ENCODE measurements at regions not wholly inside any gene's neighbourhood (a gene's known extent, or its start where the extent isn't known, plus 50 kb on each side); places are given as distances from the start of the nearest gene placed in this dataset.

DNA sequence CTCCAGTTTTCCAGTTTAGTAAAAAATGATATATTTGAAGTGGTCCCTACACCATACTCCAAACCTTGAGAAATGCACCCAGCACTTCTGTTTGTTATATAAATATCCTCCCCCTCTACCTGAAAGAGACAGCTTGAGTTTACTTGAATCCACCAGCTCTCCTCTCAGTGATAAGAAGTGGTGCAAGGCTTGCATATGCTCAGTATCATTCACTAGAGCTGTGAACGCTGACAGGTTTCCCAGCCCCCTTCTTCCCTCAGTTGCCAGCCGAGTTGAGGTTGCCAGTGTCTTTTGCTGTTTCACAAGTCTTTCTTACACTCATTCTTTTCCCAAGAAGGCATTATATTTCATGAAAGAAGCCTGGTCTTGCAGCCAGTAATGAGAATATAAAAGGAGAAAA lies 880.0 kb downstream of the LRRTM4 start:
- Histone ChIP-seq H3K27me3 (ENCODE audit: insufficient read depth, low read depth, severe bottlenecking) (no peaks in the 10 kb centered on the region), H3K9me3 (ENCODE audit: severe bottlenecking) (peaks cover 2% of the 10 kb centered on the region), H3K4me3 (ENCODE audit: low read depth, low read length) (no peak overlapping the region), H3K36me3 (no peaks in the 10 kb centered on the region), H3K27ac (no peak overlapping the region)
- DNase-seq, result no peak
- TF ChIP-seq, protein P1, sequence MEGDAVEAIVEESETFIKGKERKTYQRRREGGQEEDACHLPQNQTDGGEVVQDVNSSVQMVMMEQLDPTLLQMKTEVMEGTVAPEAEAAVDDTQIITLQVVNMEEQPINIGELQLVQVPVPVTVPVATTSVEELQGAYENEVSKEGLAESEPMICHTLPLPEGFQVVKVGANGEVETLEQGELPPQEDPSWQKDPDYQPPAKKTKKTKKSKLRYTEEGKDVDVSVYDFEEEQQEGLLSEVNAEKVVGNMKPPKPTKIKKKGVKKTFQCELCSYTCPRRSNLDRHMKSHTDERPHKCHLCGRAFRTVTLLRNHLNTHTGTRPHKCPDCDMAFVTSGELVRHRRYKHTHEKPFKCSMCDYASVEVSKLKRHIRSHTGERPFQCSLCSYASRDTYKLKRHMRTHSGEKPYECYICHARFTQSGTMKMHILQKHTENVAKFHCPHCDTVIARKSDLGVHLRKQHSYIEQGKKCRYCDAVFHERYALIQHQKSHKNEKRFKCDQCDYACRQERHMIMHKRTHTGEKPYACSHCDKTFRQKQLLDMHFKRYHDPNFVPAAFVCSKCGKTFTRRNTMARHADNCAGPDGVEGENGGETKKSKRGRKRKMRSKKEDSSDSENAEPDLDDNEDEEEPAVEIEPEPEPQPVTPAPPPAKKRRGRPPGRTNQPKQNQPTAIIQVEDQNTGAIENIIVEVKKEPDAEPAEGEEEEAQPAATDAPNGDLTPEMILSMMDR (IDR thresholded peaks at IDR 0.05; ENCODE audit: low read depth, low read length), result no peak

DNA sequence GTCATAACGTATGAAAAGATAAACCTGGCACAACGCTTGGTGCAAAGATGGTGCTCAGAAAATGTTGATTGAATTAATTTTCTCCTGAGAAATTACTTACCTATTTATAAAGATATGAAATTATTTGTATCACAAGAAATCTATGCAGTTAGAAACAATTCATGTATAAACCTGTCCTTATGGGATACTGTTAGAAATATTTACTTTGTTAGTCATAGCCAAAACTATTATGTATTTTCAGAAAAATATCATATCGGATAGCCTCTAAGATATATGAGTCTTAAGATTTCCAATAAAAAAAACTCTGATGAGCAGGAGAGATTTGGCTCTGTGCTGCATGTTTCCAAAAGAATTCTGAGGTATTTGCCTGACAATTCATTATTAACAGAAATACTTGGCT lies 880.7 kb downstream of the LRRTM4 start:
- TF ChIP-seq, protein P1 (IDR thresholded peaks at IDR 0.05; ENCODE audit: low read depth, low read length), result no peak
- H3K27ac ChIP-seq, result no peak overlapping the region
- H3K9me3 ChIP-seq (ENCODE audit: severe bottlenecking), result peaks cover 2% of the 10 kb centered on the region
- no peak overlapping the region for H3K4me3 ChIP-seq (ENCODE audit: low read depth, low read length)
- no peaks in the 10 kb centered on the region for H3K27me3 ChIP-seq (ENCODE audit: insufficient read depth, low read depth, severe bottlenecking)
- no peaks in the 10 kb centered on the region for H3K36me3 ChIP-seq
- DNase-seq, result no peak

DNA sequence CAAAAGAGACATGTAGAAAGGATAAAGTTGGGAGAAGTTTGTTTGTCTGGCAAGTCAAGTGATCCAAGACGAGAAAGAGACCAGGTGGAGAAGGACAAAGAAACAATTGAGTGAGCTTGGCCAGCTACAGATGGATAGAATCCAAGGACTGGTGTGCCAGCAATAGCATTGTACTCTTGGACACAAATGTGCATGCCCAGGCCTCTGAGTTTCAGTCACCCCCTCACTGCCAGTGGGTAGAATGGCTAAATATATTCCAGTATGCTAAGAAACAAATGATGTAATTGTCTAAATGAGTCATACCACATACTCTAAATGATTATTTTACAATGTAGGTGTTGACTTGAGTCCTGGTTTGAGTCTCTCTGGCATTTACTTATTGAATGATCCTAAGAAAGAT lies 881.3 kb downstream of the LRRTM4 start:
- no peak for DNase-seq
- Histone ChIP-seq H3K4me3 (ENCODE audit: low read depth, low read length) (no peak overlapping the region), H3K27ac (no peak overlapping the region), H3K27me3 (ENCODE audit: insufficient read depth, low read depth, severe bottlenecking) (no peaks in the 10 kb centered on the region), H3K9me3 (ENCODE audit: severe bottlenecking) (peaks cover 2% of the 10 kb centered on the region), H3K36me3 (no peaks in the 10 kb centered on the region)
- TF ChIP-seq, protein P1 (IDR thresholded peaks at IDR 0.05; ENCODE audit: low read depth, low read length), result no peak

DNA sequence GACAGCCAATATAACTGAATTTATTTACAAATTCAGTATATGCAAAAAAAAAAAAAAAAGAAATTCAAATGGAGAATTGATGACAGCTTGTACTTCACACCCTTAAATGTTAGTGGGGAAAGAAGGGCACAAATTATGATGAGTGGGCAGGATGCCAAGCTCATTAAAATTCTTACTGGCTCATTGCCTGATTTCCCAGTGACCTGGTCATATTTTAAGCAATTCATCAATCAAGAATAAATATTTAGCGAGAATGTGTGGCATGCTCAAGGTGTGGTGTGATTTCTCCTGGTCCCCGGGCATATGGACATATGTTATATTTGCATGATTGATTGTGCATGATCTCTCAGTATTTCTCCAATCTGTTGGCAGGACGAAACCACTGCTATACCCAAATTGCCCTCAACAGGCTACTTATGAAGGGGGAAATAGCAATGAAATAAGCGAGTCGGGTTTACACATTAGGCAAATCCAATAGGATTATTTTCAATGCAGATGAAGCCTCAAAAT lies 883.0 kb downstream of the LRRTM4 start:
- Histone ChIP-seq H3K4me3 (ENCODE audit: low read depth, low read length) (no peak overlapping the region), H3K27ac (no peak overlapping the region), H3K9me3 (ENCODE audit: severe bottlenecking) (peaks cover 2% of the 10 kb centered on the region), H3K36me3 (no peaks in the 10 kb centered on the region), H3K27me3 (ENCODE audit: insufficient read depth, low read depth, severe bottlenecking) (no peaks in the 10 kb centered on the region)
- TF ChIP-seq, protein P1 (IDR thresholded peaks at IDR 0.05; ENCODE audit: low read depth, low read length), result no peak
- DNase-seq, result no peak

DNA sequence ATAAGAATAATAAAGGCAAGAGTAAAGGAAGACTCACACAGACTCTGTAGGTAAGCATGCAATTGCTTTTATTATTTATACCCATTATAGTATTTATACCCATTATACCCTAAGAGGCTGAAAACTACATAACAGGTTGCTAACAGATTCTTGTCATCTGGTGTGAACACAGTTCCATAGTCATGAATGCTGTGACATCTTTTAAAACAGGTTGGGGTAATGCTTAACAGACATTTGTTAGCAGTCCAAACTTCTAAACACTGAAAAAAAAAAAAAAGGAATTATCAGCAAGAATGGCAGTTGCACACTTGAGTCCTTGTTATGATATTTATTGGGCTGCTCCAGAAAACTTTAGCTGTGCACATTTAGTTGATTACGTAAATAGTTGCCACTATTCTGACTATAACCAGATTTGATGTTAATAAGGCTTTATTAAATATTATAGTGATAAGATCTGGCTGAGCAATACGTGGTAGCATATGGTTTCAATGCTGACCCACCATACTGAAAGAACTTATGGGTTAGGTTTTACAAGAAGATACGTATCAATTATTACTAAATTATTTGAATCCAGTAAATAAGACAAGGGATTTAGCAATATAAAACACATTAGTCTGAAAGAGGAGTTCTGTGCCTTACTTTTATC lies 888.8 kb downstream of the LRRTM4 start:
- DNase-seq, result no peak
- Histone ChIP-seq H3K9me3 (ENCODE audit: severe bottlenecking) (no peaks in the 10 kb centered on the region), H3K27ac (no peak overlapping the region), H3K4me3 (ENCODE audit: low read depth, low read length) (no peak overlapping the region), H3K27me3 (ENCODE audit: insufficient read depth, low read depth, severe bottlenecking) (no peaks in the 10 kb centered on the region), H3K36me3 (no peaks in the 10 kb centered on the region)
- TF ChIP-seq, protein P1 (IDR thresholded peaks at IDR 0.05; ENCODE audit: low read depth, low read length), result no peak

DNA sequence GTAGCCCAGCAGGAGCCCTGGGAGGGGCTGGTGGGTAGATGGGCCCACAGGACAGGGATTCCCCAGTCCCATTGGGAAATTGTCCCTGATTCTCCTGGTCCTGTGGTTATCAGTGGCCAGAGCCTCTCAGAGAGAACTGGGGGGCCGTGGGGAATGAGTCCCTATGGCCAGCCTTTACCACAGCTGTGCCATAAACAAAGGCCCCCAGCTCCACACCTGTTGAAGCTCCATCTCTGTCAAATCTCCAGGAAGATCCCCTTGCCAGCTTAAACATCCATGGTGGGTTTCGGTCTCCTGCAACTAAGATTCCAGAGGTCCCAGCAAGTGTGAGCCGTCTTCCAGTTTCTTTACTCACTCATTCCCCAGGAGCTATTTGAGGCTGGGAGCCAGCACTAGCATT lies 897.1 kb downstream of the LRRTM4 start:
- TF ChIP-seq, protein P1 (IDR thresholded peaks at IDR 0.05; ENCODE audit: low read depth, low read length), result no peak
- DNase-seq, result no peak
- no peak overlapping the region for H3K27ac ChIP-seq
- no peak overlapping the region for H3K4me3 ChIP-seq (ENCODE audit: low read depth, low read length)
- no peaks in the 10 kb centered on the region for H3K36me3 ChIP-seq
- no peaks in the 10 kb centered on the region for H3K9me3 ChIP-seq (ENCODE audit: severe bottlenecking)
- H3K27me3 ChIP-seq (ENCODE audit: insufficient read depth, low read depth, severe bottlenecking), result no peaks in the 10 kb centered on the region
